ENCODE measurements at regions not wholly inside any gene's neighbourhood (a gene's known extent, or its start where the extent isn't known, plus 50 kb on each side); places are given as distances from the start of the nearest gene placed in this dataset.

GRCh38 chr3:184505076-184505878 is 56.3 kb upstream of the EPHB3 start:
- TF ChIP-seq SIN3A (IDR thresholded peaks at IDR 0.05; ENCODE audit: low read depth) (no peak), CBX3 (IDR thresholded peaks at IDR 0.05; ENCODE audit: low read depth) (no peak), EZH2 (IDR thresholded peaks at IDR 0.05) (no peak)
- TF ChIP-seq, protein P1, sequence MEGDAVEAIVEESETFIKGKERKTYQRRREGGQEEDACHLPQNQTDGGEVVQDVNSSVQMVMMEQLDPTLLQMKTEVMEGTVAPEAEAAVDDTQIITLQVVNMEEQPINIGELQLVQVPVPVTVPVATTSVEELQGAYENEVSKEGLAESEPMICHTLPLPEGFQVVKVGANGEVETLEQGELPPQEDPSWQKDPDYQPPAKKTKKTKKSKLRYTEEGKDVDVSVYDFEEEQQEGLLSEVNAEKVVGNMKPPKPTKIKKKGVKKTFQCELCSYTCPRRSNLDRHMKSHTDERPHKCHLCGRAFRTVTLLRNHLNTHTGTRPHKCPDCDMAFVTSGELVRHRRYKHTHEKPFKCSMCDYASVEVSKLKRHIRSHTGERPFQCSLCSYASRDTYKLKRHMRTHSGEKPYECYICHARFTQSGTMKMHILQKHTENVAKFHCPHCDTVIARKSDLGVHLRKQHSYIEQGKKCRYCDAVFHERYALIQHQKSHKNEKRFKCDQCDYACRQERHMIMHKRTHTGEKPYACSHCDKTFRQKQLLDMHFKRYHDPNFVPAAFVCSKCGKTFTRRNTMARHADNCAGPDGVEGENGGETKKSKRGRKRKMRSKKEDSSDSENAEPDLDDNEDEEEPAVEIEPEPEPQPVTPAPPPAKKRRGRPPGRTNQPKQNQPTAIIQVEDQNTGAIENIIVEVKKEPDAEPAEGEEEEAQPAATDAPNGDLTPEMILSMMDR (IDR thresholded peaks at IDR 0.05 in 2 of 3, conservative IDR thresholded peaks at IDR 0.05 in 1 of 3; ENCODE audit: borderline replicate concordance in 1 of 3, insufficient read depth in 1 of 3, low read depth in 2 of 3, low read length in 2 of 3), result no peak
